Neural cell (in vitro differentiated cells): ENCODE measurements at regions not wholly inside any gene's neighbourhood (a gene's known extent, or its start where the extent isn't known, plus 50 kb on each side); places are given as distances from the start of the nearest gene placed in this dataset.

Experiments used
- H2AFZ ChIP-seq: fragments of 200-600, 300-800 bp; sonication (generic), shearing (Covaris generic); 2 replicates; pipeline ENCODE4 v1.6.0; 2014; ENCODE audit warnings: low read depth, mild to moderate bottlenecking, antibody characterized with exemption, low read length, moderate library complexity
- H3F3A ChIP-seq: fragments of 200-600 bp; shearing (Covaris generic); 2 replicates; pipeline ENCODE4 v1.6.1; 2016; ENCODE audit warnings: mild to moderate bottlenecking, moderate library complexity, mixed read lengths, antibody characterized with exemption, low read length; ENCODE audit not compliant: insufficient read depth, poor library complexity, severe bottlenecking
- H3K27ac ChIP-seq: fragments of 200-600, 300-800 bp; sonication (generic), shearing (Covaris generic); 2 replicates; pipeline ENCODE4 v1.5.1; 2014; ENCODE audit warnings: mild to moderate bottlenecking, low read length, moderate library complexity
- H3K27me3 ChIP-seq: fragments of 300-800, 200-600 bp; sonication (generic), shearing (Covaris generic); 2 replicates; pipeline ENCODE4 v1.6.0; 2014; ENCODE audit warnings: mild to moderate bottlenecking, low read depth, low read length, moderate library complexity; ENCODE audit not compliant: insufficient read depth
- H3K36me3 ChIP-seq: fragments of 300-800, 200-600 bp; sonication (generic), shearing (Covaris generic); 2 replicates; pipeline ENCODE4 v1.5.1; 2014; ENCODE audit warnings: mild to moderate bottlenecking, antibody characterized with exemption, low read length, moderate library complexity; ENCODE audit not compliant: insufficient read depth
- H3K4me2 ChIP-seq: fragments of 300-800, 200-600 bp; sonication (generic), shearing (Covaris generic); 2 replicates; pipeline ENCODE4 v1.6.0; 2014; ENCODE audit warnings: mild to moderate bottlenecking, low read length
- H3K4me3 ChIP-seq: fragments of 300-800, 200-600 bp; sonication (generic), shearing (Covaris generic); 2 replicates; pipeline ENCODE4 v1.5.1; 2014; ENCODE audit warnings: mild to moderate bottlenecking, low read length, moderate library complexity
- H3K79me2 ChIP-seq: fragments of 200-600 bp; shearing (Covaris generic); replicated peaks from 2 replicates; pipeline ENCODE4 v1.6.0; 2014; ENCODE audit warnings: mild to moderate bottlenecking, low read length, moderate library complexity; ENCODE audit not compliant: insufficient read depth
- H3K9ac ChIP-seq: fragments of 300-800, 200-600 bp; sonication (generic), shearing (Covaris generic); 2 replicates; pipeline ENCODE4 v1.6.1; 2016; ENCODE audit warnings: mild to moderate bottlenecking, low read length, mixed read lengths
- H3K9me2 ChIP-seq: fragments of 200-600 bp; shearing (Covaris generic); 2 replicates; pipeline ENCODE4 v1.6.1; 2016; ENCODE audit warnings: mild to moderate bottlenecking, low read length, mixed read lengths; ENCODE audit not compliant: insufficient read depth
- H3K9me3 ChIP-seq: fragments of 200-600, 300-800 bp; sonication (generic), shearing (Covaris generic); 2 replicates; pipeline ENCODE4 v1.6.1; 2016; ENCODE audit warnings: mild to moderate bottlenecking, mixed run types, low read length, moderate library complexity, mixed read lengths
- H4K20me1 ChIP-seq: fragments of 200-600 bp; shearing (Covaris generic); 2 replicates; pipeline ENCODE4 v1.6.1; 2016; ENCODE audit warnings: mild to moderate bottlenecking, mixed run types; ENCODE audit not compliant: insufficient read depth
- EP300 ChIP-seq: fragments of 450-650 bp; conservative IDR thresholded peaks from 2 replicates; pipeline ENCODE4 v1.6.1; 2014; ENCODE audit warnings: antibody characterized with exemption, mild to moderate bottlenecking, moderate library complexity; ENCODE audit not compliant: poor library complexity, severe bottlenecking
- EZH2 ChIP-seq: fragments of 200-600, 300-800 bp; shearing (Covaris generic), sonication (generic); IDR thresholded peaks from 2 replicates; pipeline ENCODE4 v1.6.1; 2014; ENCODE audit warnings: antibody characterized with exemption, low read length, borderline replicate concordance, mild to moderate bottlenecking; ENCODE audit not compliant: insufficient read depth, poor library complexity, severe bottlenecking
- MXI1 ChIP-seq: fragments of 450-650 bp; conservative IDR thresholded peaks from 2 replicates; pipeline ENCODE4 v1.6.1; 2014; ENCODE audit warnings: antibody characterized with exemption, mild to moderate bottlenecking; ENCODE audit not compliant: poor library complexity, severe bottlenecking
- POLR2AphosphoS5 ChIP-seq: IDR thresholded peaks from 2 replicates; pipeline ENCODE4 v1.6.1; 2012
- RAD21 ChIP-seq: fragments of 450-650 bp; conservative IDR thresholded peaks from 2 replicates; pipeline ENCODE4 v1.6.1; 2014; ENCODE audit warnings: antibody characterized with exemption, mild to moderate bottlenecking, moderate library complexity
- REST ChIP-seq: IDR thresholded peaks from 2 replicates; pipeline ENCODE4 v1.6.1; 2012; ENCODE audit warnings: borderline replicate concordance
- SMC3 ChIP-seq: fragments of 450-650 bp; conservative IDR thresholded peaks from 2 replicates; pipeline ENCODE4 v1.6.1; 2014; ENCODE audit warnings: antibody characterized with exemption, mild to moderate bottlenecking, moderate library complexity; ENCODE audit not compliant: poor library complexity
- TAF1 ChIP-seq: IDR thresholded peaks from 2 replicates; pipeline ENCODE4 v1.6.1; 2012; ENCODE audit warnings: low read depth
- TF ChIP-seq, protein P1 (sequence below): fragments of 450-650 bp; IDR thresholded peaks from 2 replicates; pipeline ENCODE4 v1.5.1; 2014; ENCODE audit warnings: antibody characterized with exemption, mild to moderate bottlenecking, moderate library complexity; ENCODE audit not compliant: poor library complexity, severe bottlenecking

GRCh38 chr15:47620960-47621681, 96.2 kb upstream of the SEMA6D start:
- Histone ChIP-seq H3K27me3 (no peaks in the 10 kb centered on the region), H4K20me1 (no peaks in the 10 kb centered on the region), H3K9me3 (no peaks in the 10 kb centered on the region), H3K9me2 (no peaks in the 10 kb centered on the region), H3K36me3 (no peaks in the 10 kb centered on the region), H2AFZ (no peak overlapping the region), H3F3A (no peaks in the 10 kb centered on the region), H3K9ac (no peak overlapping the region), H3K4me2 (no peak overlapping the region), H3K27ac (no peak overlapping the region), H3K79me2 (no peaks in the 10 kb centered on the region), H3K4me3 (no peak overlapping the region)
- TF ChIP-seq, protein P1, sequence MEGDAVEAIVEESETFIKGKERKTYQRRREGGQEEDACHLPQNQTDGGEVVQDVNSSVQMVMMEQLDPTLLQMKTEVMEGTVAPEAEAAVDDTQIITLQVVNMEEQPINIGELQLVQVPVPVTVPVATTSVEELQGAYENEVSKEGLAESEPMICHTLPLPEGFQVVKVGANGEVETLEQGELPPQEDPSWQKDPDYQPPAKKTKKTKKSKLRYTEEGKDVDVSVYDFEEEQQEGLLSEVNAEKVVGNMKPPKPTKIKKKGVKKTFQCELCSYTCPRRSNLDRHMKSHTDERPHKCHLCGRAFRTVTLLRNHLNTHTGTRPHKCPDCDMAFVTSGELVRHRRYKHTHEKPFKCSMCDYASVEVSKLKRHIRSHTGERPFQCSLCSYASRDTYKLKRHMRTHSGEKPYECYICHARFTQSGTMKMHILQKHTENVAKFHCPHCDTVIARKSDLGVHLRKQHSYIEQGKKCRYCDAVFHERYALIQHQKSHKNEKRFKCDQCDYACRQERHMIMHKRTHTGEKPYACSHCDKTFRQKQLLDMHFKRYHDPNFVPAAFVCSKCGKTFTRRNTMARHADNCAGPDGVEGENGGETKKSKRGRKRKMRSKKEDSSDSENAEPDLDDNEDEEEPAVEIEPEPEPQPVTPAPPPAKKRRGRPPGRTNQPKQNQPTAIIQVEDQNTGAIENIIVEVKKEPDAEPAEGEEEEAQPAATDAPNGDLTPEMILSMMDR = no peak
- TF ChIP-seq TAF1 (no peak), POLR2AphosphoS5 (no peak), EP300 (no peak), MXI1 (no peak), EZH2 (no peak), REST (no peak), RAD21 (no peak), SMC3 (no peak)

DNA sequence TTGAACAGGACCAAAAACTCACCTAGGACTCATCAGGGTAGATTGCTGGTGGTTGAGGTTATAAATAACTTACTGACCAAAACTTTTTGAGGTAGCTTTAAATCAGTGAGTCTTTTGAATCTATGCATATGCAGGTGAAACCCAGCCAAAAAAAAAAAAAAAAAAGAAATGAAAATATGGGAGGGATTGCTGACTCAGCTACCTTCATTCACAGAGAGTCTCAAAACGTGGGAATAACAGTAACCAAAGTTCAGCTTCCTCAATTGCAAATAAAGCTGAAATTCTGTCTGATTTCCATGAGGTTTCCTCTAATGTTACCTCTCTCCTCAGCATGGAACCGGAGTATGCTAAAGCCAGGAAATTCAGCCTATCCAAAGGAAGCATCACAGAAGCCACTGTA, 95.2 kb upstream of the SEMA6D start:
- H3K4me2 ChIP-seq = no peak overlapping the region
- no peaks in the 10 kb centered on the region for H4K20me1 ChIP-seq
- H2AFZ ChIP-seq = no peak overlapping the region
- TF ChIP-seq TAF1 (no peak), EP300 (no peak), MXI1 (no peak), POLR2AphosphoS5 (no peak), REST (no peak), EZH2 (no peak), RAD21 (no peak), SMC3 (no peak)
- TF ChIP-seq, protein P1 = no peak
- H3K9me3 ChIP-seq = no peaks in the 10 kb centered on the region
- no peaks in the 10 kb centered on the region for H3F3A ChIP-seq
- no peak overlapping the region for H3K9ac ChIP-seq
- no peak overlapping the region for H3K4me3 ChIP-seq
- H3K9me2 ChIP-seq = no peaks in the 10 kb centered on the region
- H3K27ac ChIP-seq = no peak overlapping the region
- H3K79me2 ChIP-seq = no peaks in the 10 kb centered on the region
- H3K36me3 ChIP-seq = no peaks in the 10 kb centered on the region
- no peaks in the 10 kb centered on the region for H3K27me3 ChIP-seq
